GM18507 (cell line): ENCODE measurements at regions not wholly inside any gene's neighbourhood (a gene's known extent, or its start where the extent isn't known, plus 50 kb on each side); places are given as distances from the start of the nearest gene placed in this dataset.

Source experiments
- DNase-seq: peaks from one replicate; pipeline ENCODE4 v3.0.0; 2011; ENCODE audit warnings: low read depth; ENCODE audit not compliant: insufficient read length; ENCODE audit errors: extremely low spot score
- FAIRE-seq: peaks from 2 replicates; lab custom pipeline; 2011; peaks lifted over from hg19 to GRCh38; lab: Jason Lieb, UNC

DNA sequence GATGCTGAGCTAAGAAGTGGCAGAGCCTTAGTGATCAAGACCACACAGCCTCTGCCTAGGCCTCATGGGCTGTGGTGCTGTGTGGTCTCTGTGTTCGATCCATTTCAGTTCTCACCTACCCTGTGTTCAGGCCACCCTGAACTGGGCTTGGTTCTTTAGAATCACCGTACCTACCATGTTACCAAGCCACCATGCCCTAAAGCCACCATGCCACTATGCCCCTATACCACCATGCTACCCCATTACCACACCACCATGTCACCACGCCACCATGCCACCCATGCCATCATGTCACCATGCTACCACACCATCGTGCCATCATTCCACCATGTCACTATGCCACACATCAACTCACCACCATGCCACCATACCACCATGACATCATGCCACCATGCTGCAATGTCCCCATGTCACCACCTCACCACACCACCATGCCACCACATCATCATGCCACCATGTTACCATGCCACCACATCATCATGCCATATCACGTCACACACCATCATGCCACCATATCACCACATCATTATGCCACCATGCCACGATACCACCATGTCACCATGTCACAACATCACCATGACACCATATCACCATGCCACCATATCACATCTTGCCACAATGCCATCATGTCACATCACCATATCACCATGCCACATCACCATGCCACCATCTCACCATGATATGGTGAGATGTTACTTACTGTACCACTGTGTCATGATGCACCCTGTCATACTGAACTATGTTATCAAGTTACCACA is 191.0 kb upstream of the ARL4C start:
- FAIRE-seq (no peak), DNase-seq (no peak)

DNA sequence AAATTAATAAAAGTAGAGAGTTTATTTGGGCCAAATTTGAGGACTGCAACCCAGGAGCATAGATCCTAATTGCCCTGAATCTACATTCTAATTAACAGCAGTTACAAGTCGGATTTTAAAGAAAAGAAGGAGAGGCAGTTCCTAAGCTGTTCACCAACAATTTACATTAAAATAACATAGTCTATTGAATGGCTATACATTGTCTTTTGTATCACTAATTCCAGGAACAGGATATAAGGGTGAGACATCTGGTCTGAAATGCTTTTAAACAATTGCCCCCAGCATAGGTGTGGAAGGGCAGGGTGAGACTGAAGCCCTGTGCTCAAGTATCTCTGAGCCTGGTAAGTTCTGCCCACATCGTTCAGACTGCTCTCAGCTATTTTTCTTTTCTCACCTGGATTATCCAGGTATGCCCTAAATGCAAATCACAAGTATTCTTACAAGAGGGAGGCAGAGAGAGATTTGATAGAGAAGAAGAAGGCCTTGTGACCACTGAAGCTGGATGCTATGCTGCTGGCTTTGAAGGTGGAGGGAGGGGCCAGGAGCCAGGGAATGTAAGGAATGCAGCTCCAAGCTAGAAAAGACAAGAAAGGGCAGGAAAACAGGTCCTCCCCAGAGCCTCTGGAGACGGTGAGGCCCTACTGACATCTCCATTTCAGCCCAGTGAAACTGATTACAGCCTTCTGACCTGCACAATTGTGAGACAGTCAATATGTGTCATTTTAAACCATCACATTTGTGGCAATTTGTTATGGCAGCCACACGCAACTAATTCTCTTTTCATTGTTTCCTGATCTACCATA is 189.4 kb upstream of the ARL4C start:
- FAIRE-seq = no peak

DNA sequence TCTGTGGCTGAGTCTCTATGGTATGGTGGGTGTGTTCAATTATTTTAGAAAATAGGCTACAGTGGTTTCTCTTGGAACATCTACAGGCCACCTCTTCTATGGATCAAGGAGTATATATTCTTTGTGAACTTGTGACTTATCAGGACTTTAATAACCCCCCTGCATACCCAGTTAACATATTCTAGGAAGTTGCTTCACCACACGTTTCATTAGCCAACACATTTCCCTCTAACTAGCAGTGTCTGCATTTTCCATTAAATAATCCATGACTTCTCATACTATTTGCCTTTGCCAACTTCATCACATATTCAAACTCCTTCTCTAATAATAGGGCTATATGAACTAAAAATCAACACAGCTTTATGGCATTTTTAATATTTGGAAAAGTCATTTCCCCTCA is 187.6 kb upstream of the ARL4C start:
- no peak for DNase-seq
- FAIRE-seq = no peak

More for the DNA sequence above, 189.4 kb upstream of the ARL4C start:
- no peak for DNase-seq

DNA sequence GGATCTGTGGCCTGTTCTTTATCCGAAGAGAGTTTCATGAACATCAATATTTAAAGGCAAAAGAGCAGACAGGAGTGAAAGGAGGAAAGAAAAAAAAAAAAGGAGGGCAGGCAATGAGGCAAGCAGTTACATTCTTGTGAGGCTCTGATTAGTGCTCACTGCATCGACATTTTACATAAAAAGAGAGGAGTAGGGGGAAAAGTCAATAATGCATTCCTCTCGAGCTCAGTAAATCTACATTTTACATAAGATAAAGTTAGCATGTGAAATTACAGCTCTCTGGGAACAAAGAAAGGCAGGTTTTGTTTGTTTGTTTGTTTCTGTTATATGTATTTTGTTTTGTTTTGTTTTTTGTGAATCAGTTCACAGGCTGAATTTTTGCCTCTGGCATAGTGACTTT is 187.1 kb upstream of the ARL4C start:
- no peak for DNase-seq
- FAIRE-seq = no peak

DNA sequence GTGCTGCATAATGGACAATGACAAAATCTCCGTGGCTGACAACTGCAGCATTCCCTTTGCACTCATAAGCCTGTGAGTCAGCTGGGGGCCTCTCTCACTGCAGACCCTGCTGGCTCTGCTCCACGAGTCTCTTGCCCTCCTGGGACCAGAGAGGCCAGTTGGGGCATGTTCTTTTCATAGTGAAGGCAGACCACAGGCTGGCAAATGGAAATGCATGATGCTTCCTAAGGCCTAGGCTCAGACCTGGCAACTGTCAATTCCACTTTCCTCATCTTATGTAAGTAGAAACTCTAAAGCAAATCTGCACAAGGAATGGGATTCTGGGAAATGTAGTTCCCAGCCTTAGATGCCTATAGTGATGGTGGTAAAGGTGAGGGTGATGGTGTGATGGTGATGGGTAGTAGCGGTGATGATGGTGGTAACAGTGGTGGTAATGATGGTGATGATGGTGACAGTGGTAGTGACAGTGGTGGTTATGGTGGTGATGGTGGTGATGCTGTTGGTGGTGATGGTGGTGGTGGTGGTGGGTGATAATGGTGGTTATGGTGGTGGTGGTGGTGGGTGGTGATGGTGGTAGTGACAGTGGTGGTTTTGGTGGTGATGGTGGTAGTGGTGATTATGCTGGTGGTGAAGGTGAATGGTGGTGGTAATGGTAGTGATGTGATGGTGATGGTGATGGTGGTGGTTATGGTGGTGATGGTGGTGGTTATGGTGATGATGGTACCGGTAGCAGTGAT is 185.8 kb upstream of the ARL4C start:
- DNase-seq (no peak), FAIRE-seq (no peak)

DNA sequence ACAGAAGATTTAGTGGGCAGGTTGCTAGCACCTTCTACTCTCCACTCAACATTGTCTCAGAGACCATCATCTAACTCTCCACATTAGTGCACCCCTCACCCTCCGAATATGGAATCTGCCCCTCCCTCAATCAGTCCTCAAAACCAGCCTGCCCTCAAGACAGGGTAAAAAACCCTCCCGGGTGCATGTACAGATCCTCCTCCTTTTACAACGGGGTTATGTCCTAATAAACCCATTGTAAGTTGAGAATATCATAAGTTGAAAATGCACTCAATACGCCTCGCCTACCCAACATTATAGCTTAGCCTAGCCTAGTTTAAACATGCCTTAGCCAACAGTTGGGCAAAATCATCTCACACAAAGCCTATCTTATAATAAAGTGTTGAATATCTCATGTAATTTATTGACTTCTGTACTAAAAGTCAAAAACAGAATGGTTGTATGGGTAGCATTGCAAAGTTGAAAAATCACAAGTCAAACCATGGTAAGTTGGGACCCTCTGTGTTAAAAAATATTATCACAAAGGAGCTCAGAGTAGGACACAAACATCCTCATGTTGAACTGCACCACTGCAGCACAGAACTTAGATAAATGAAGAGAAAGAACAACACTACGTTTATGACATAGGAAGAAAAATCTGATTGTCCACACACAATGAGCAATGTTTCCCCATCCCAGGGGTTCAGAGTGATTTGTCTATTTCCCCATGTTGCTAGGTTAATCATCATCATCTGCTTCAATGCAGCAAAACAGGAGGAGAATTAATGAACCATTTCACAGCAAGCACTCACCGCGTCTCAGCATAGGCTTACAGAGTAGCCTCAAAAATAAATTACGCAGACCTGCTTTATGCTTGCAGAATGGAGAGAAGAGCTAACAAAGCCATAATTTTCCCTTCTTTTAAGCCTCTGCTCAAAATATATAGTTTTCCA is 184.1 kb upstream of the ARL4C start:
- DNase-seq = no peak
- no peak for FAIRE-seq

DNA sequence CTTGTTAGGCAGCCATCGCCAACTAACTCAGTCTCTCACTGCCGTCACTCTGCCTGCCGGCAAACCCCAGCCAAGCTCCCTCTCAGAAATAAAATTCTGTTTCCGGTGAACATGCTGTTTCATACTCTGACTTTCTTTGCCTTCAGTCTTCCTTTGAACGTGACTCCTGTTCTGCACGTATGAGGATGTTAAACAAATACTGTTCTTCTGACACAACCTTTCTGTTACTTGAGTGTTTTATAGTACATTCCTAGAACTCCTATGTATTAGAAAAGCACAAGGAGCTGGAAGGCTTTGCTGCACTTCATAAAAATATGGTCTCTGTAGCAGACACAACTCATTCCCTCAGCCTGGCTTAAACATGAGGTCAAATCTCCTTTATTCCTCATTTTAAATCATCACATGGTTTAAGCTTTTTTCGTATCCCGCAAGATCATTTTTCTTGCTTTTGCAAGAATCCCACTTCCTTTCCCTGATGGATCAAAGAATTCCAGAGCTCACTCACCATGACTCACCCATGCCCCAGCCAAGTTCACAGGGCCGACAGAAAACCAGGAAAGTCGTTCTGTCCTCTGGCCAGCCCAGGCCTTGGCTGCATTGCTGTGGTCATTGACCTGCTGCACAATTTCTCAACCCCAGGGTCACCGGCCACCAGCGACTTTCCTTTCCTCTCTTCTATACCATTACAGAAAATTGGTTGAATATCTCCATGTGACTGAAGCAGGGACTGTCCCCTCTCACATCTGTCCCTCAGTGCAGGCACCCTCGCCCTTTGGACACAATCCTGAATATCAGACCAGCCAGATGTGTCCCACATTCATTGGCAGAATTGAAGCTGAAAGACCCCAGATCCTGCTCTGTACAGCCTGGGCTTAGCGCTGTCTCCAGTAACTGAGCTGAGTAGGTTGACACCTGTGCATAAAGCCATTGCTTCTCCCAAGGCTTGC is 183.1 kb upstream of the ARL4C start:
- DNase-seq (no peak), FAIRE-seq (no peak)

DNA sequence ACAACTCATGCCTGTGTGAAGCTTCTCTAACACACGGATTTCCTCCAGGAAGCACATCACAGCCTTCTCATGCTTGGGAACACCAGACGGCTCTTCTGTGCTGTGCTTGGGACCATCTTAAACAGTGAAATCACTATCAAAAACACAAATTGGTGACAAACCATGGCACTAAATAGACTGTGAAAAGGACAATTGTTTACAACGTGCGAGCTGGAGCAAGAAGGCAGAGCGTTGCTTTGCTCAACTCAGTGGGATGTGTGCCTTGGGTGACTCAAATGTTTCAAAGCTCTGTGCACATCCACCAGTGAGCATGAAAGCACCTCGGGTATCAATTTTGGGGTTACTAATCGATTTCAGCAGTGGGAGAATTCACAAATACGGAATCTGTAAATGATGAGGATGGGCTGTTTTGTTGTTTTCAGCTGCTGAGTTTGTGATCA is 182.4 kb upstream of the ARL4C start:
- DNase-seq = no peak
- FAIRE-seq = no peak

DNA sequence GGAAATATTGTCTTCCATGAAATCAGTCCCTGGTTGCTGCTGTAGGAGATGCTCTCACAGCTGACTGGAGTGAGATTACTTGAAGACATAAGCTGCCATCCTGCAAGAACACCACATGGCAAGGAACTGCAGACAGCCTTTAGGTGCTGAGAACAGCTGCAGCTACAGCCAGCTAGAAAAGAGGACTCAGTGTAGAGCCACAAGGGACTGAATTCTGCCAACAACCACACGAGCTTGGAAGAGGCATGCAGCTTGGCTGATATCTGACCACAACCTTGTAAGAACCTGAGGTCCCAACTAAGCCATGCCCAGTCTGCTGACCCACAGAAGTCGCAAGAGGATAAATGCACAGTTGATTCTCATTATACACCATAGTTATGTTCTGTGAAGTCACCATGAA is 181.8 kb upstream of the ARL4C start:
- FAIRE-seq (no peak), DNase-seq (no peak)

DNA sequence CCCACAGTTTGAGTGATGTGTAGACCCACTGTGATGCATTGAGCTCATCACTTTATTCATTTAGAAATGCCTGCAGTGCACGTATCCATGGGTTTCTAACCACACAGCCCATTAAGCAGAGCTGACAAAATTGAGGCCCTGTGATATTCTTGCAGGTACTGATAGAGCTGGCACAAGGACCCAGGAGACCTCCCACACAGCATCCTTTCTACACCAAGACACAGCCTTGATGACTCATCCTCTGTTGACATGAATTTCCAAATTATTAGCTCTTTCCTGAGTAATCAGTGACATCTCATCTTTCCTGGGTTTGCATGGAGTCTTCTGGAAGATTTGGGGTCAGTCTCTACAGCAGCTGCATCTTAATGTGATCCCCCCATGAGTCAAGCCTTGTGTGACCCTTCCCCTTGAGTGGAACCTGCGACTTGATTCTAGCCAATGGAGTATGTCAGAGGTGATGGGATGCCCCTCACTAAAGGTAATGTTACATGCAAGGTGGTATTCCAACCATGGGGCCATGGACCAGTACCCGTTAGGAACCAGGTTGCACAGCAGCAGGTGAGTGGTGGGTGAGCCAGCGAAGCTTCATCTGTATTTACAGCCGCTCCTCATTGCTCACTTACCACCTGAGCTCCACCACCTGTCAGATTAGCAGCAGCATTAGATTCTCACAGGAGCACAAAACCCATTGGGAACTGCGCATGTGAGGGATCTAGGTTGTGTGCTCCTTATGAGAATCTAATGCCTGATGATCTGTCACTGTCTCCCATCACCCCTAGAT is 181.1 kb upstream of the ARL4C start:
- no peak for DNase-seq
- no peak for FAIRE-seq

DNA sequence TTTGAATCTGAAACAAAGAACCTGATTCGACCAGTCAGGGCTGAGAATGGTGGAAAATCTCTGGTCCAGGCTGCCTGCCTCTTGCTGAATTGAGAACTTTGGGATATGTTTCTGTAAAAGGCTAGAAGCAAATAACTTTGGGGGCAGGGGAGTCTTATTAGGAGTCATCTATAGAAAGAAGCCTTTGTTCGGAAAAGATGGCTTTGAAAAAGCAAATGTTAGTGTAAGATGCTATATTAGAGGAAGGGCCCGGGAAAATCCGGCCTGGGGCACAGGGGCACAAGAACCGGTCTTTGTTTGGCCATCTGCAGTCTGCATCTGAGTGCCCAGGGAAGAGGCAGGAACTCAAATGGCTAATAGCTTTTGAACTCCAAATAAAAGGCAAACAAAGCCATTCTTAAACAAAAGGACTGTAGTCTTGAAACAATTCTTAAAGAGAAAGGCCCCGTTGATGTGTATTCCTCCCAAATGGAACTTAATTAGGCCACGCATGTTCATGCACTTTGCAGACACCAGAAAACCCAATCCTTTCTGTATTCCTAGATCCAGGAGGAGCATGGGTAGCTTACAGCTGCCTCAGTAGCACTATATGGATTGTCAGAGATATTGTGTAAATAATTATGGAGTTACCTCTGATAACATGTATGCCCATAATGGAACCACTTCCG is 180.0 kb upstream of the ARL4C start:
- no peak for DNase-seq
- no peak for FAIRE-seq

DNA sequence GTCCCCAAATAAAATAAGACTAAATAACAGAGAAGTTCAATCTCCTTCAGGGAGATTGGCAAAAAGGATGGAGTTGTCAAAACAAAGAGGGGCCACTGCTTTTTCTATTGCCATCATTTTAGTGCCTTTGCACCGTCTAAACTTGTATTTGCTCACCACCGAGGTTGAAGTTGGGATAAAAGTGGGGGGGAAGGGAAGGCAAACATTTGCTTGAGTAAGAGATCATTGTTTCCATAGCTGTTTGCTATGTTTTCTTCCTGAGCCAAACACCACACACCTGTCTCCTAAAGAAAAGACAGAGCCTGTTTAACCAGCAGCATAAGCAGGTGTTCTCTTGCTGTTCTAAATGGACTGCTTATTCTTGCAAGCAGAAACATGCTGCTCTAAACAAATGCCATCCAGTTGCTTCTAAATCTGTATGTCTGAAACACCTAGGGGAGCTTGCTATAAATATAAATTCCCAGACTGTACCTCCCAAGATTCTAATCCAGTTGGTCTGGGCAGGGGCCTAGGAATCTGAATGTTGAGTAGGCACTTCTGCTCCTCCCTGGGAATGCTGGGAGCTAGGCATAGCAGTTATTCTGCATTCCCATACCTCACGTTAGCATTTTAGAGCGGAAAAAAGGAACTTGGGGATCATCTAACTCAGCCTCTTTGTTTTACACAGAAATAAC is 179.4 kb upstream of the ARL4C start:
- FAIRE-seq (no peak), DNase-seq (no peak)

DNA sequence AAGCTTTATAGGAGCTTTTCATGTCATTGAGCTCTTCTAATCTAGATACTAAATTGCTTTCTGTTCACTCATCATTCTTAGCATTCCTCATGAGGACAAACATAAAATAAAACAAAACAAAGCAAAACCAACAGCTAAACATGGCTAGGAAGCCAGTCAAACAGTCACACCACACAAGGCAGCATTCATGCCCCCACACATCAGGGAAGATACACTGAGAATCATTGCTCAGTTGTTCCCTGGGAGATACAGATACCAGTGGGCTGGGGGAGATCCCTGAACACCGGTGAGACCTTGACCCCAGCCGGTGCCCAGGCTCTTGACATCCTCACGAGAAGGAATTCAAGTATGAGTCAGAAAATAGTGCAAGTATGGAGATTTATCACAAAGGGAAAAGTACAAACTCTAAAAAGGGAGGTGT is 177.9 kb upstream of the ARL4C start:
- FAIRE-seq = no peak
- DNase-seq = no peak

DNA sequence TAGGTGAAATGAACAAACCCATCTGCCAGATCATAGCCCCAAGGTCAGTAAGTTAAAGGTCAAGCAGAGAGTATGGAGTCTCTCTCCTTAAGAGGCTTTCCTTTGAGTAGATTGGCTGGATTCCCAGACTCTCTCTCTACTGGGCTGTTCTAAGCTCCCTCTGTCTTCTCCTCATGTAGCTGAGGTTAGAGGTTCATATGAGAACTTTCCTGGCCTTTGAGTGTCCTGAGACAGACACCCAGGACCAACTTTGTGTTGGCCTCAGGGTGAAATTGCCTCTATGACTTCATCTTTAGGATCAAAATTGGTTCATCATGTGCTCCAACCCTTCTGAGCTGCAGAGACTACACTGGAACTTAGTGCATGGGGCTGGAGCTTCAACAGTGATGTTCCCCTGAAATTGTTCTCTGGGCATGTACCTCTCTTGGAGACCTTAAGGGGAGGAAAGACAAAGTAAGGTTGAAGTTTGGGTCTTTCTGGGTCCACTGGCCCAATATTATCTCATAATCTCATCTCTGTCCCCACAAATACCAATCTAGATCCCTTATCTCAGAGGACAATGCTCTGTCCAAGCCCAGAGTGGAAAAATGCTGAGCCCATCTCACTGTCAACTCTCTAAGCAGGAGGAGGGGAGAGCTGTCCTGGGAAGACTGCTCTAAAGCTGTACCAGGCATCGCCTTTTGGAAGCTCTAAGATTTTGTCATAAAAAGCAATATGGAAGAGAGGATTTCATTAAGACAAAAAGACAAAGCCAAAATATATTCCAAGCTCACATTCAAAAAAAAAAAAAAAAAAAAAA is 177.3 kb upstream of the ARL4C start:
- DNase-seq = no peak
- FAIRE-seq = no peak

DNA sequence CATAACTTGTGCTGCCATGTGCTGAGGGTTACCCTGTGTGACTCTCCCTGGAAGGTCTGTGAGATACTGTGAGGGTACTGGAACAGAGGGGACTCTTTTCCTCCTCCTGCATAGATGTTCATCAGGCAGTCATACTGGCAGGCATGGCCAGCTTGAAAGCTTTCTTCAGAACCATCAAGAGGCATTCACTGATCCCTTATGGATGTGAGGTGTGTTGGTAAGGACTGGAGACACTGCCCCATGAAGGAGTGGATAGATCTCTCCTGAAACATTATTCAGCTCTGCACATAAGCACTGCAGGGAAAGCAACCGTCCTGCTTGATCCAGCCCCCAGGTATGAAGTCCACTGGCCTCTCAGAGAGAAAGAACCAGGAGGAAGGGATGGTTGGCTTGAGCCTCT is 176.6 kb upstream of the ARL4C start:
- FAIRE-seq = no peak

More for the DNA sequence above, 176.6 kb upstream of the ARL4C start:
- DNase-seq = no peak
